Right ventricle myocardium inferior (tissue), 1 donor: ENCODE measurements at regions not wholly inside any gene's neighbourhood (a gene's known extent, or its start where the extent isn't known, plus 50 kb on each side); places are given as distances from the start of the nearest gene placed in this dataset.
A peak's percentile ranks its signal among the peaks of the same experiment; 100 is the strongest.

Source experiments
- ATAC-seq: fragments of 200-7000 bp; cut with Tn5 transposase; one replicate; pipeline ENCODE4 v1.9.1; 2020; ENCODE audit warnings: mild to moderate bottlenecking, moderate library complexity
- DNase-seq: peaks from one replicate; pipeline ENCODE4 v3.0.0; 2021; ENCODE audit errors: missing footprints
- intact Hi-C: fragments of 100-400 bp; cut with DNase I; formaldehyde crosslinking; loops from one replicate; pipeline ENCODE4 v1.11.0; 2022
- donor health status: DM: no; HTN: yes; CAD: no; lungs with severe emphysema.

- no peak for DNase-seq
- no peak for ATAC-seq
- intact Hi-C loops, result no loop called here
Observed at GRCh38 chr4:121541696-121542095, 155.1 kb downstream of the ANXA5 start.

GRCh38 chr4:121535351-121535750 is 154.5 kb upstream of the QRFPR start:
- intact Hi-C loops, result no loop called here
- ATAC-seq (no peak), DNase-seq (no peak)

GRCh38 chr4:121534187-121534586 is 153.4 kb upstream of the QRFPR start:
- ATAC-seq (no peak), DNase-seq (no peak)
- intact Hi-C loops, result no loop called here

GRCh38 chr4:121526509-121526908 is 145.7 kb upstream of the QRFPR start:
- intact Hi-C loops, result no loop called here
- peak; percentile 52 for ATAC-seq
- no peak for DNase-seq

GRCh38 chr4:121519236-121519838 is 138.5 kb upstream of the QRFPR start:
- ATAC-seq (peak; percentile 56), DNase-seq (no peak)
- intact Hi-C loops, result no loop called here

GRCh38 chr4:121517241-121517640 is 136.4 kb upstream of the QRFPR start:
- DNase-seq (no peak), ATAC-seq (no peak)
- intact Hi-C loops, result no loop called here

GRCh38 chr4:121514443-121514842 is 133.6 kb upstream of the QRFPR start:
- intact Hi-C loops, result no loop called here
- no peak for ATAC-seq
- DNase-seq, result no peak

GRCh38 chr4:121510341-121510874 is 129.6 kb upstream of the QRFPR start:
- ATAC-seq (no peak), DNase-seq (no peak)

GRCh38 chr4:121485190-121485804 is 104.5 kb upstream of the QRFPR start:
- ATAC-seq (no peak), DNase-seq (peak; percentile 49)
- intact Hi-C loops, result no loop called here

More at GRCh38 chr4:121510341-121510874, 129.6 kb upstream of the QRFPR start:
- intact Hi-C loops, result no loop called here

GRCh38 chr4:121484633-121485032 is 103.8 kb upstream of the QRFPR start:
- intact Hi-C loops, result no loop called here
- DNase-seq, result no peak
- peak; percentile 73 for ATAC-seq

GRCh38 chr4:121479808-121480207 is 99.0 kb upstream of the QRFPR start:
- no peak for ATAC-seq
- DNase-seq, result no peak

GRCh38 chr4:121477480-121477879 is 96.7 kb upstream of the QRFPR start:
- intact Hi-C loops, result no loop called here
- ATAC-seq (no peak), DNase-seq (no peak)

More at GRCh38 chr4:121479808-121480207, 99.0 kb upstream of the QRFPR start:
- intact Hi-C loops, result no loop called here

- ATAC-seq (no peak), DNase-seq (no peak)
- intact Hi-C loops, result no loop called here
Observed at GRCh38 chr4:121477079-121477478, 96.3 kb upstream of the QRFPR start.

- DNase-seq (no peak), ATAC-seq (no peak)
- intact Hi-C loops, result no loop called here
Observed at GRCh38 chr4:121472937-121473721, 92.3 kb upstream of the QRFPR start.

- ATAC-seq (no peak), DNase-seq (no peak)
- intact Hi-C loops, result loop anchor here (5.0 to 10.0 kb wide), 3 partner anchors 132 to 260 kb away; no protein-coding TSS in a partner anchor
Observed at GRCh38 chr4:121464854-121465253, 84.0 kb upstream of the QRFPR start.

GRCh38 chr4:121462660-121463261 is 81.9 kb upstream of the QRFPR start:
- ATAC-seq (no peak), DNase-seq (no peak)
- intact Hi-C loops, result loop anchor here (5.0 to 10.0 kb wide), 3 partner anchors 135 to 262 kb away; no protein-coding TSS in a partner anchor

GRCh38 chr4:121459026-121459425 is 78.2 kb upstream of the QRFPR start:
- DNase-seq, result no peak
- no peak for ATAC-seq
- intact Hi-C loops, result no loop called here

GRCh38 chr4:121457278-121457875 is 76.6 kb upstream of the QRFPR start:
- DNase-seq (no peak), ATAC-seq (no peak)
- intact Hi-C loops, result no loop called here

GRCh38 chr4:121455285-121455684 is 74.5 kb upstream of the QRFPR start:
- no peak for ATAC-seq

More at GRCh38 chr4:121455285-121455684, 74.5 kb upstream of the QRFPR start:
- DNase-seq, result no peak
- intact Hi-C loops, result no loop called here
